Lower lobe of right lung (tissue), 2 donors: ENCODE measurements at regions not wholly inside any gene's neighbourhood (a gene's known extent, or its start where the extent isn't known, plus 50 kb on each side); places are given as distances from the start of the nearest gene placed in this dataset.

ENCODE experiments used
- ATAC-seq, 2 donors: fragments of 200-7000 bp; cut with Tn5 transposase; one replicate each; pipeline ENCODE4 v1.9.1; 2020 to 2022; ENCODE audit warnings: mild to moderate bottlenecking in 2 of 2, moderate library complexity in 2 of 2
- DNase-seq: peaks from one replicate; pipeline ENCODE4 v3.0.0-alpha.2; 2020
- H3K27ac ChIP-seq: fragments of 200-600 bp; one replicate; pipeline ENCODE4 v1.8.0; 2022
- H3K27me3 ChIP-seq: fragments of 200-600 bp; one replicate; pipeline ENCODE4 v1.8.0; 2022; ENCODE audit warnings: low read depth
- H3K36me3 ChIP-seq: fragments of 200-600 bp; one replicate; pipeline ENCODE4 v1.8.0; 2022; ENCODE audit warnings: mild to moderate bottlenecking
- H3K4me1 ChIP-seq: fragments of 200-600 bp; one replicate; pipeline ENCODE4 v1.8.0; 2022
- H3K4me3 ChIP-seq: fragments of 200-600 bp; one replicate; pipeline ENCODE4 v1.8.0; 2022; ENCODE audit warnings: mild to moderate bottlenecking
- H3K9me3 ChIP-seq: fragments of 200-600 bp; one replicate; pipeline ENCODE4 v1.8.0; 2022
- CTCF ChIP-seq: fragments of 200-600 bp; IDR thresholded peaks from one replicate; pipeline ENCODE4 v1.8.0; 2022; ENCODE audit warnings: antibody characterized with exemption, mild to moderate bottlenecking
- intact Hi-C: fragments of 100-400 bp; cut with DNase I; formaldehyde crosslinking; loops from one replicate; pipeline ENCODE4 v1.11.0; 2022
- donor health status: DM: no; HTN: yes; CAD: no; lungs with severe emphysema.

- Histone ChIP-seq H3K4me1 (peaks cover 4% of the 10 kb centered on the region), H3K9me3 (no peaks in the 10 kb centered on the region), H3K4me3 (no peak overlapping the region), H3K36me3 (no peaks in the 10 kb centered on the region), H3K27me3 (peaks cover 12% of the 10 kb centered on the region), H3K27ac (no peak overlapping the region)
- DNase-seq (no peak), ATAC-seq (no peak)
- intact Hi-C loops, result no loop called here
- TF ChIP-seq CTCF, result no peak
Measured at GRCh38 chr10:123588386-123588914, 77.7 kb upstream of the GPR26 start.

GRCh38 chr10:123595661-123596060 is 70.5 kb upstream of the GPR26 start:
- Histone ChIP-seq H3K4me1 (no peaks in the 10 kb centered on the region), H3K9me3 (no peaks in the 10 kb centered on the region), H3K4me3 (no peak overlapping the region), H3K27ac (no peak overlapping the region), H3K36me3 (no peaks in the 10 kb centered on the region), H3K27me3 (no peaks in the 10 kb centered on the region)
- no peak for TF ChIP-seq CTCF
- DNase-seq (no peak), ATAC-seq (no peak)
- intact Hi-C loops, result no loop called here

GRCh38 chr10:123597676-123598075 is 68.5 kb upstream of the GPR26 start:
- no peaks in the 10 kb centered on the region for H3K36me3 ChIP-seq
- ATAC-seq, result no peak
- no peak overlapping the region for H3K4me3 ChIP-seq
- no peaks in the 10 kb centered on the region for H3K9me3 ChIP-seq
- H3K4me1 ChIP-seq, result no peaks in the 10 kb centered on the region
- TF ChIP-seq CTCF, result no peak
- no peaks in the 10 kb centered on the region for H3K27me3 ChIP-seq
- H3K27ac ChIP-seq, result no peak overlapping the region
- DNase-seq, result no peak
- intact Hi-C loops, result no loop called here

GRCh38 chr10:123599366-123599849 is 66.7 kb upstream of the GPR26 start:
- Histone ChIP-seq H3K4me3 (no peak overlapping the region), H3K36me3 (no peaks in the 10 kb centered on the region), H3K27ac (no peak overlapping the region), H3K9me3 (no peaks in the 10 kb centered on the region), H3K4me1 (no peaks in the 10 kb centered on the region), H3K27me3 (peaks cover 3% of the 10 kb centered on the region)
- no peak for TF ChIP-seq CTCF
- DNase-seq, result no peak
- ATAC-seq, result no peak
- intact Hi-C loops, result no loop called here

GRCh38 chr10:123600177-123600576 is 66.0 kb upstream of the GPR26 start:
- no peak for DNase-seq
- no peaks in the 10 kb centered on the region for H3K4me1 ChIP-seq
- no peak overlapping the region for H3K4me3 ChIP-seq
- no peak for ATAC-seq
- H3K27ac ChIP-seq, result no peak overlapping the region
- TF ChIP-seq CTCF, result no peak
- no peaks in the 10 kb centered on the region for H3K36me3 ChIP-seq
- intact Hi-C loops, result no loop called here
- no peaks in the 10 kb centered on the region for H3K9me3 ChIP-seq
- peaks cover 3% of the 10 kb centered on the region for H3K27me3 ChIP-seq

GRCh38 chr10:123603130-123603529 is 63.0 kb upstream of the GPR26 start:
- no peak for DNase-seq
- no peak overlapping the region for H3K4me3 ChIP-seq
- H3K36me3 ChIP-seq, result no peaks in the 10 kb centered on the region
- no peak overlapping the region for H3K27ac ChIP-seq
- H3K4me1 ChIP-seq, result no peaks in the 10 kb centered on the region
- intact Hi-C loops, result no loop called here
- no peak for ATAC-seq
- no peak for TF ChIP-seq CTCF
- peaks cover 10% of the 10 kb centered on the region for H3K27me3 ChIP-seq
- no peaks in the 10 kb centered on the region for H3K9me3 ChIP-seq
